ENCODE measurements at regions not wholly inside any gene's neighbourhood (a gene's known extent, or its start where the extent isn't known, plus 50 kb on each side); places are given as distances from the start of the nearest gene placed in this dataset.

GRCh38 chr3:111373239-111373638, 168.8 kb upstream of the CD96 start (continued):
- TF ChIP-seq SP1 (IDR thresholded peaks at IDR 0.05; ENCODE audit: low read depth, low read length) = no peak
- TF ChIP-seq GTF2F1 (IDR thresholded peaks at IDR 0.05; ENCODE audit: borderline replicate concordance, low read depth, low read length) = no peak
- TF ChIP-seq TEAD4 (IDR thresholded peaks at IDR 0.05; ENCODE audit: low read depth, low read length) = no peak

Measured in H1 (cell line).